GM18505 (cell line): ENCODE measurements at regions not wholly inside any gene's neighbourhood (a gene's known extent, or its start where the extent isn't known, plus 50 kb on each side); places are given as distances from the start of the nearest gene placed in this dataset.

Experiments used
- ATAC-seq: cut with Tn5 transposase; IDR thresholded peaks from one replicate; pipeline ENCODE4 v1.9.1; 2021; ENCODE audit not compliant: unreplicated experiment
- POLR2A ChIP-seq: IDR thresholded peaks from 4 replicates; pipeline ENCODE4 v1.6.1; 2011; ENCODE audit warnings: borderline replicate concordance; ENCODE audit not compliant: insufficient read depth, insufficient read length; ENCODE audit errors: extremely low read depth

DNA sequence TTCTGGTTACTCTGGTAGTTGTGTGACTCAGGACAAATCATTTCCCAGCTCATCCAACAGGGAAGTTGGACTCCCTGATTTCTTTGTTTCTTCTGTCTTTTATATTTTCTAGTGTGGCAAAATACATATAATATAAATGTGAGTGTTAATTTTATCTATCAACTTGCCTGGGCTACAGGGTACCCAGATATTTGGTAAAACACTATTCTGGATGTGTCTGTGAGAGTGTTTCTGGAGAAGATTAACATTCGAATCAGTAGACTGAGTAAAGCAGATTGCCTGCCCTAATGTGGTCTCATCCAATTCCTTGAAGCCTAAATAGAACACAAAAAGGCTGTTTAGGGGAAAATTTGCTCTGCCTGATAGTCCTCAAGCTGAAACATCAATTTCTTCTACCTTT, 91.1 kb upstream of the EPCAM start:
- no peak for ATAC-seq
- TF ChIP-seq POLR2A, result no peak

DNA sequence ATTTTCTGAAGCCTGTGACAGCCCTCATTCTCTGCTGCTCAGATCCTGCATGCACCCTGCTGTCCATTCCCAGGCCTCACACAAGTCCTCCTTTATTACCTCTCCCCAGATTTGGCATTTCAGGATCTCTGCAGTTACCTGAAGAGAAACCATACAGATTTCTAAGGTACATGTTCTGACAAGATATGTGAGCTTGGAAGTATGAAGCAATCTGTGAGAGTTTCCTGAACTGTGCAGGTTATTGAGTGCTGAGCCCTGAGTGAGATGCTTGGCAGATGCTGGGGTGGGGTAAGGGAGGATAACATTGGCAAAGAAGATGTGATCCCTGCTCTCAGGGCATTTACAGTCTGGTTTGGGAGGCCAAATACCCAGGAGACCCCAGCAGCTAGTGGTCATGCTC, 91.9 kb upstream of the EPCAM start:
- no peak for ATAC-seq

DNA sequence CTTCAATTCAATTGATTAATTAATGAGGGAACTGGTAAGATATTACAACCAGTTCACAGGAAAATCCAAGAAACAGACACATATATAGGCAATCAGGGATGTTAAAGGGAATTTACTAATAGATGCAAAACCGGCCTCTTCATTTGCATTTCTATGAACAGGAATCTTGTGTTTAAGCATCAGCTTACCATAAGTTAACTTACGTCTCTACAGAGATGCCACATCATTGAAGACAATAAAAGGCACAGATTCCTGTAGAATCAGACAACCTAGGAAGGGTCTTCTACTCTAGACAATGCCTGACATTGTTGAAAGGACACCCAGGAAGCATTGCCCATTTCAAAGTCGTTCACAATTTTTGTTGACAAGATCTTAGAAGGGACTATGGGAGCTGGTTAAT, 93.0 kb upstream of the EPCAM start:
- no peak for ATAC-seq
- no peak for TF ChIP-seq POLR2A

More for the DNA sequence above, 91.9 kb upstream of the EPCAM start:
- no peak for TF ChIP-seq POLR2A

DNA sequence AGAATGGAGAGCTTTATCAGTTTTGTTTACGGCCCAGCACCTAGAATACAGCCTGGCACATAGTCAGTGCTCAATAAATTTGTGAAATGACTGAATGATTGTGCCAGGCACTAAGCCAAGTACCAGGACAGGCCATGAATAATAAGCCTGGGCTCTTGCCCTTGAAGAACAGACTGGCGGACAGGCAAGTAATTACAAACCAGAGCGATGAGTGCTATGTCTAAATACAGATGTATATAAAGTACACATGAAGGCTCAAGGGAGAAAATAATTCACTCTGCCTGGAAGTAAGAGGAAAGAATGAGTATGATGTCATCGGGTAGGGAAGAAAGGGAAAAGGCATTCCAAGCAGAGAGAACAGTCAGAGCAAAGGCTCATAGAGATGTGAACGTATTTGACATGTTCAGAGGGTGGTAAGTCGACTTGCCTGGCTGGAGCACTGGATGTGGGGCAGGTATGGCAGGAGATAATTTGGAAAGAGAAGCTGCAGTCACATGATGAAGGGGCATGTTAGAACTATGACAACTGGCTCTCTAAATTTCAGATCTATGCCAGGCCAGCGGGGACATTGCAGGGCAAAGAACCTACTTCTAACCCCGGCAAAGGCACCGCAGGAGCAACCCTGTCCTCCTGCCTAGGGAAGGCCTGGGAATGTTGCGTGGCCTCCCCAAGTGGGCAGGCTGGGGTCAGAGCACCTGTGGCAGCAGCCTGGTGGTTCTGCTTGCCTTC, 94.9 kb upstream of the EPCAM start:
- ATAC-seq, result no peak
- no peak for TF ChIP-seq POLR2A

DNA sequence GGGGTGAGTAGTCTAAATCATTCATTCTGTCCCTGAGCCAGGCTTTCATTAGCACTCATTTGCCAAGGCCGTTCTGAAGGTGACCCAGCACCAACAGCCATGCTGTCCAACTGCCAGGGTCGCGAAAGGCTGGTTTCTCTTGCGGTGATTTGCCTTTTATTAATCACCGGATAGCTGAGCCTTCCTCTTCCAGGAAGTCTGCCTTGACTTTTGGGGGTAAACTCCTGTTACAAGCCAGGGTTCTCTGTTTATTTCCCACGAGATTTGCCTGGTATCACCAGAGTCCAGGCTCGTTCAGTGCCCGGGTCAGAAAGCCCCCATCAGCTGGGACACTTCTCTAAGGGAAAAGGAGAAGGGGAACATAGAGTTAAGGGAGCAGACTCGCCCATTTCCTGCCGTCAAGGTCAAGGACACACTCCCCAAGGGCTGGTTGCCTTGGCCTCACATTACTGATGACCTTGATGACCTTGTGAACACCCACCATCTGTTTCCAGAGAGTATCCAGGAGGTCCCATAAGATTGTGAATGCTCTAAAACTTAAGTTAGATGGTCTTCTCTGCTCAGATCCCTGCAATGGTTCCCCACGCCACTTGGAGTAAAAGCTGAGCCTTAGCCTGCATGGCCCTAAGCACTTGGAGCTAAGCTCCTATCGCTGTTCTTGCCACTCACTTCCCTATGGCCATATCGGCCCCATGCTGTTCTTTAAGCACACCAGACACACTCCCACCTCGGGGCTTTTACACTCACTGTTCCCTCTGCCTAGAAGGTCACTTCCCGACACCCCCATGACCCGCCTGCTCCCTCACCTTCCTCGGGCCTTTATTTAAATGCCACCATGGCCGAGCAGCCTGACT, 96.0 kb upstream of the EPCAM start:
- no peak for TF ChIP-seq POLR2A
- no peak for ATAC-seq

DNA sequence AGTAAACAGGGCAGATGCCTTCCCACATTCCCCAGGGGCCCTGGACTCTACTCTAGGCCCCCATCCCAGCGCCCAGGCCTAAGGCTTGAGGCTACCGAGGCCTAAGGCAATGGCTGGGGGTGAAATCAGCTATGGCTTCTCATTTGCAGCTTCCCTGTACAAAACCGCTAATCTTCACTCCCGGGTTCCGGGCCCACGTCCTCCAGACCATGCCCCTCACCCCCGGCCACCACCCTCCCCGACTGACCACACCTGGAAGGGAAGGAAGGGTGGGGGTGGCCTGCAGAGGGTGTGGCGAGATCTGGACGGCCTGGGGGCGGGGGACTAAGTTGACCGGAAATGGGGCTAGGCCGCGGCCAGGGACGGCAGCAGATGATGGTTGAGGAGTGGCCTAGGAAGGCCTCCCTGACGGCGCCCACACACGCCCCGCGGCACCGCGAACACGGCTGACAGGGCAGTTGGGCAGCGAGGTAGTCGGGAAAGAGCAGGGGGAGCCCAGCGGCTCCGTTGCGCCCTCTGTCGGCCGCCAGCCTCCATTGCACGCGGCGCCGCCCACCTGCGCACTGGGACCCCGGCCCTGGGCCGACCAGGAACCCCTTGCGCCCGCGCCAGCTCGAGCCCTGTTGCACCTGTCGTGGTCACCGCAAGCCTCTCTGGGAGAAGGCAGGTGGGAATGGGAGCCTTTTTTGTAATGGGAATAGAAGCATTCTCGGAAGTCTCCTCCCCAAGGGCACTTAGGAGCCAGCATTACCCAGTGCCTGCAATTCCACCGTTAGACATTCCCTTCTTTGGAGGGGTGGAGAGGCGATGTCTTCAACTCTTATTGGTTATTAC, 95.9 kb upstream of the CALM2 start:
- ATAC-seq, result peak; percentile 80
- TF ChIP-seq POLR2A, result no peak

DNA sequence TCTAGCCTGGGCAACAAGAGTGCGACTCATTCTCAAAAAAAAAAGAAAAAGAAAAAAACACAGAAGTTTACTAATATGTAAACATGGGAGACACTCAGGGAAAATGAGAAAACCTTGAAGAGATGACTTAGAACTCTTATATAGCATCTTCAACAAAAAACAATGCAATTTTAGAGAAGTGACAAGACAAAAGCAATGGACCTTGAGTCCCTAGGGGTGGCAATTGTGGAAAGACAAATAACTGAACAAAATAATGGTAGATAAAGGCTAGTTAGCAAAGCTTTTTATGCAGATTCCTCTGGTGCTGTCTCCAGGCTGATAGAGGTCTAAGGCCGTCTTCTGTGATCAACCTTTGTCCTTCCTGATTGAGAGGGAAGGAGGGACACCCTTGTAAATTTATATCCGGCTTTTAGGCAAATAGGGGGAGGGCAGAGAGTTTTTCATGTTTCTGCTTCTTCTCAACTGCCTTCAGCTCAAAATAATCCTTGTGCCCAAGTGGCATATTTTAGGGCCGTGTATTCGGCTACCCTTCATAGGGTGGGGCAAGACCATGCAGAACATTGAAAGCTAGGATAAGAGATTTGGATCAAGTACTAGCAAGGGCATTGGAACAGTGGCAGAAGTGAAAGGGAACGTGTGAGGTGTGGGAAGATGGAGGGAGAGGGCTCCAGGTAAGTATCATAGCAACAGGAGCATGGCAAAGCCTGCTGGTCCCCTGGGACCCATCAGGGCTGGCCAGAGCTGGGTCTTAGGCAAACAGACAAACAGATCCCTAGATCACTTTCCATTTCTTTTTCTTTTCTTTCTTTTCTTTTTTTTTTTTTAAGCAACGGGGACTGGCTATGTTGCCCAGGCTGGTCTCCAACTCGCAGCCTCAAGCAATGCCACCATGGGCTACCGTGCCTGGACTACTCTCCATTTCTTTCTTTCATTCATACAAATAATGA, 95.0 kb upstream of the CALM2 start:
- no peak for TF ChIP-seq POLR2A
- no peak for ATAC-seq

DNA sequence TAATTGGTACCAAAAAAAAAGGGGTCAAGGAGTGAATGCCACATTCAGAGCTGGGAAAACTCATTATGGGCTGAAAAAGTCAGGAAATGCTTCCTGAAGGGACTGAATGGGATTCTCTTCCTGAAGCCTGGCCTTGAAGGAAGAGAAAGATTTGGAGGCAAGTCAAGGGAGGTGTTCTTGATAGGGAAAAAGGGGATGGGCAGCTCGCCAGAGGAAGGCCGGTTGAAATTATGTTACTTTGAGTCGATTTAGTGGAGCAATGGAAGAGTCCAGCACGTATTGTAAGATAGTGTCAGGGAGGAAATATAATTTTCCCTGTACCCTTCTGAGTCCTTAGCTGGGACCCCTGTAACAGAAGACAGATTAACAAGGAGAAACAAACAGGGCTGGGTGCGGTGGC, 94.1 kb upstream of the CALM2 start:
- TF ChIP-seq POLR2A, result no peak
- no peak for ATAC-seq

DNA sequence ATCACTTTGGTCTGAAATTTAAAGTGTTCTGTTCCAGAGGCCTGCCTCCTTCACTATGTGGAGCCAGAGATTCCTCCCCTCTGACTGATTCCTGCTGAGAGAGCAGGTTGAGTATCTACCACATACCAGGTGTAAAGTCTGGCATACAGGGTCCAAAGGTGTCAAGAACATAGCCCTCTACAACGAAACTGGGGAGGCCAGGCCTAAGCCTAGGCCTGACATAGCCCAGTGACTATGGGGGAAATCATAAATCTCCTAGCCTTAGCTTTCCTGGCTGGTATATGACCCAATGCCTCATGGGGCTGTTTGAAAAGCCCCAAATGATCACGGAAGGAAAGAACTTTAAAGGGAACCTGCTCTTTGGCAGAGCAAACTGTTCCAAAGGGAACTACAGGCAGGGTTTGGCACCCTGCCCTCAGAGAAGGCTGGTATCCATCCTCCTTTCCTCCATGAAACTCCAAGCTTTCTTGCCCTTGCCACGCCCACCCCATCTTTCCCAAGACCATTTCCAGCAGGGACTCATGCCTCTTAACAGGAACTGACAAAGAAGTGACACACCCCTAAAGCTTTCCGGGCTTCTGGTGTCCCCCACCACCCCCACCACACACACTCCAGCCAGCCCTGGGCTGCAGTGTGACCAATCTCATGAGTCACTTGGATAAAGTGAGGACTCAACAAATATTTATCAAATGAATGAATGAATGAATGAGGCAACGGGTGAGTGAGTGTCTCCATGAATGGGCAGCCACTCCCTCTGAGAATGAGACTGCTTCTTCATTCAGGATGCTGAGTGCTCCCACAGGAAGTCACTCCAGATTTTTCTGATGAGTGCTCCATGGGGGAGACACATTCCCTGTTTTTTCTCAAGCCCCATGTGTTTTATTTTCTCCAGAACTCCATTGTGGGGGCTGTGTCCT, 93.3 kb upstream of the CALM2 start:
- no peak for TF ChIP-seq POLR2A
- ATAC-seq, result no peak

DNA sequence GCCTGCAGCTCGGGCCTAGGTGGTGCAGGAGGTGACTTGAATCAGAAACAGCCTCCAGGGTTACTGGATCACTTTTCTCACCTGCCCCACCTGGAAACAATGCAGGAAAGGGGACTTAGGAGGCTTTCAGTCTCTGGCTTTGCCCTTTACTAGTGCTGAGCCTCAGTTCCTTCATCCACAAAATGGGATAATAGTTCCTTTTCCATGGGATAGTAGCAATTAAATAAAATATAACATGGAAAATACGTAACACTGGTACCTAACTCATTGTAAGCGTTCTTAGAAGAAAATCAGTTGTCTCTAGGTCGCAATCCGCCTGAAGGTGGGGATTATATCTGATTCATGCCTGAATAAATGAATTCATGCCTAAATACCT, 91.4 kb upstream of the CALM2 start:
- ATAC-seq, result no peak
- TF ChIP-seq POLR2A, result no peak

DNA sequence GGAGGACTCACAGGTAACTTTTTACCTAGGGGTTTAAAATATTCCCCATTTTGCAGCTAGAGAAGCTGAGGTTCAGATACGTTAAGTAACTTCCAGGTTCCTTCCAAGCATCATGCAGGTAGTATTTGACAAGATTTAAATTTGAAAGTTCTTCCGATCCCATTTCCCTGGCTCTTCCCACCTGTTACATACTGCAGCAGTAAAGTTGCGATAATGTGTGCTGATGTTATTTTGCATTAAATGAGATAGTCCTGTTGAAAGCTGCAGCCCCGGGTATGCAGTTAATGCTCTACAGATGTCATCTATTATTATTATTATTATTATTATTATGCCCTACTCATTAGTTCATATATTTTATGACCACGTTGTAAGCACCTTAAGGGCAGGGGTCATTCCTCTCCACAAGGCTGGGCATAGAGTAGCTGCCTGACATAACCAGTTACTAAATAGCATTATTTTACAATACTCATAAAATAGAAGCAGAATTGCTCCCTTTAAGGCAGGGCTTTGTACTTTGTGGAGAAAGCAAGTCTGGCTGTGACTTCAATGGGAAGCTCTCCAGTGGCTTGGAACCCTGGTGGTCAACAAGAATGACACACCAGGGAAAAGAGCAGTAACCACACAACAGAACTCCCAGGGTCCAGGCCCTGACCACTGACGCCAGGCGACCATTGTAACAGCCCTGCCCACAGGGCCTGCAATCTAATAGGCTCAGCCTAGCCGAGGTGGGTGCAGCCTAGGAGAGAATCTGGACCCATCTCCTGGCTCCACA, 90.8 kb upstream of the CALM2 start:
- TF ChIP-seq POLR2A, result no peak
- ATAC-seq, result no peak
